Keratinocyte (primary cell): ENCODE measurements at regions not wholly inside any gene's neighbourhood (a gene's known extent, or its start where the extent isn't known, plus 50 kb on each side); places are given as distances from the start of the nearest gene placed in this dataset.

ENCODE experiments used
- DNase-seq: peaks from one replicate; pipeline ENCODE4 v3.0.0-alpha.2; 2011; ENCODE audit warnings: low read depth, missing footprints, low spot score
- FAIRE-seq: peaks from 2 replicates; lab custom pipeline; 2011; peaks lifted over from hg19 to GRCh38; lab: Jason Lieb, UNC
- H2AFZ ChIP-seq: 2 replicates; pipeline ENCODE4 v1.6.0; 2012; ENCODE audit warnings: low read length, control low read depth, inconsistent platforms; ENCODE audit not compliant: control insufficient read depth
- H3K27ac ChIP-seq: 2 replicates; pipeline ENCODE4 v1.5.1; 2011; ENCODE audit warnings: low read length; ENCODE audit not compliant: control insufficient read depth, insufficient read depth
- H3K27me3 ChIP-seq: 3 replicates; pipeline ENCODE4 v1.6.0; 2011; ENCODE audit warnings: low read length; ENCODE audit not compliant: control insufficient read depth, insufficient read depth; ENCODE audit errors: extremely low read depth
- H3K36me3 ChIP-seq, 2 experiments: 2 replicates in 1 of 2; 3 replicates in 1 of 2; pipeline ENCODE4 v1.5.1; 2011; ENCODE audit warnings: low read length in 2 of 2, mild to moderate bottlenecking in 1 of 2; ENCODE audit not compliant: control insufficient read depth in 2 of 2, insufficient read depth in 2 of 2; ENCODE audit errors: extremely low read depth in 1 of 2
- H3K4me1 ChIP-seq: 3 replicates; pipeline ENCODE4 v1.5.1; 2011; ENCODE audit warnings: low read length; ENCODE audit not compliant: control insufficient read depth, insufficient read depth; ENCODE audit errors: extremely low read depth
- H3K4me2 ChIP-seq: 3 replicates; pipeline ENCODE4 v1.6.0; 2011; ENCODE audit warnings: low read depth, low read length; ENCODE audit not compliant: control insufficient read depth, insufficient read depth; ENCODE audit errors: extremely low read depth
- H3K4me3 ChIP-seq, 3 experiments: fragments of 200-600 bp in 1 of 3; sonication (generic) in 1 of 3; 2 replicates in 2 of 3; 3 replicates in 1 of 3; pipeline ENCODE4 v1.5.1; 2011 to 2016; ENCODE audit warnings: low read length in 3 of 3, mild to moderate bottlenecking in 3 of 3, control low read depth in 2 of 3, inconsistent platforms in 1 of 3, low read depth in 1 of 3, mixed read lengths in 1 of 3, mixed run types in 1 of 3, moderate library complexity in 1 of 3; ENCODE audit not compliant: control insufficient read depth in 2 of 3, insufficient read depth in 2 of 3; ENCODE audit errors: extremely low read depth in 1 of 3
- H3K79me2 ChIP-seq: 2 replicates; pipeline ENCODE4 v1.6.0; 2012; ENCODE audit warnings: low read length; ENCODE audit not compliant: control insufficient read depth, insufficient read depth
- H3K9ac ChIP-seq: 3 replicates; pipeline ENCODE4 v1.6.0; 2011; ENCODE audit warnings: low read length; ENCODE audit not compliant: control insufficient read depth, insufficient read depth; ENCODE audit errors: extremely low read depth
- H3K9me1 ChIP-seq: 3 replicates; pipeline ENCODE4 v1.6.0; 2011; ENCODE audit warnings: low read length; ENCODE audit not compliant: control insufficient read depth, insufficient read depth; ENCODE audit errors: extremely low read depth
- H3K9me3 ChIP-seq: 2 replicates; pipeline ENCODE4 v1.5.1; 2012; ENCODE audit warnings: low read depth, low read length; ENCODE audit not compliant: control insufficient read depth
- H4K20me1 ChIP-seq: 3 replicates; pipeline ENCODE4 v1.6.0; 2011; ENCODE audit warnings: low read length; ENCODE audit not compliant: control insufficient read depth, insufficient read depth; ENCODE audit errors: extremely low read depth
- EZH2 ChIP-seq: IDR thresholded peaks from one replicate; pipeline ENCODE4 v1.6.1; 2012; ENCODE audit warnings: inconsistent platforms, mild to moderate bottlenecking, low read length, moderate library complexity
- dilution Hi-C: fragments of 300-500 bp; cut with MboI; formaldehyde crosslinking; loops from one replicate; pipeline ENCODE4 v1.7.0; 2020; ENCODE audit warnings: low sequenced_read_pairs; ENCODE audit not compliant: extremely low pct_ligation_motif_present
- TF ChIP-seq, protein P1 (sequence below), 3 experiments: IDR thresholded peaks in 1 of 3; conservative IDR thresholded peaks in 1 of 3; optimal IDR thresholded peaks in 1 of 3; 2 replicates in 2 of 3; 3 replicates in 1 of 3; pipeline versions ENCODE3 to v1.5.1; 2011; ENCODE audit warnings: low read length in 3 of 3, mild to moderate bottlenecking in 3 of 3, moderate library complexity in 2 of 3, control low read depth in 1 of 3, inconsistent platforms in 1 of 3; ENCODE audit not compliant: insufficient read depth in 2 of 3; ENCODE audit errors: extremely low read depth in 1 of 3

DNA sequence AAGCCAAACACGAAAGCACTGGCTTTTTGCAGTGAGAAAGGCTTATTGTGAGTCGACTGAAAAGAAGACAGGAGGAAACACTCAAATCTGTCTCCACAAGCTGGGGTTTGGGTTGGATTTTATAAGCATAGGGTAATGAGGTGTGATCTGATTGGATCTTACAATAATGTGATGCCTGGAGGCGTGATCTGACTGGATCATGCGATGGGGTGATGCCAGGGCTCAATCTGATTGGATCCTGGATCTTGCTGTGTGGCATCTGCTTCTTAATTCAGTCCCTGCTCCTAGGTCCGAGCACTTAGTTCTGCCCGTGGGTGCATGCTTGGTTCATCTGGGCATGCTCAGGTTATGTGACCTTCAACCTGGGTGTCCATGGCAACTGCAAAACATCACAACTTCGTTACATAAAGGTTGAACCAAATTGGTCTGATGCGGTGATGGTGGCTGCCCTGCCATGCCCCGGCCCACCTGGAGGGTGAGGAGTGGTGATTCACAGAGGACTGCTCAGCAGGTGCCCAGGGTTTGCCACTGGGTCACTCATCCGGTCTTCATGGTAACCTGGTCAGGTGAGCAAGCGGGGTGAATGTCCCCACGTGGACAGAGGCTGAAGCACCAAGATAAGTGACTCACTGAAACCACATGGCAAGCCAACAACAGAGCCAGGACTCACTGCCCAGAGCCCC, 111.0 kb downstream of the KCNF1 start:
- Histone ChIP-seq H2AFZ (no peak overlapping the region), H3K4me2 (no peak overlapping the region), H4K20me1 (no peaks in the 10 kb centered on the region), H3K9me1 (no peaks in the 10 kb centered on the region), H3K4me1 (no peaks in the 10 kb centered on the region), H3K9me3 (no peaks in the 10 kb centered on the region), H3K27ac (no peak overlapping the region), H3K36me3 (no peaks in the 10 kb centered on the region), H3K9ac (no peak overlapping the region), H3K4me3 (no peak overlapping the region), H3K79me2 (no peaks in the 10 kb centered on the region), H3K27me3 (peaks cover 20% of the 10 kb centered on the region)
- no peak for FAIRE-seq
- TF ChIP-seq, protein P1, sequence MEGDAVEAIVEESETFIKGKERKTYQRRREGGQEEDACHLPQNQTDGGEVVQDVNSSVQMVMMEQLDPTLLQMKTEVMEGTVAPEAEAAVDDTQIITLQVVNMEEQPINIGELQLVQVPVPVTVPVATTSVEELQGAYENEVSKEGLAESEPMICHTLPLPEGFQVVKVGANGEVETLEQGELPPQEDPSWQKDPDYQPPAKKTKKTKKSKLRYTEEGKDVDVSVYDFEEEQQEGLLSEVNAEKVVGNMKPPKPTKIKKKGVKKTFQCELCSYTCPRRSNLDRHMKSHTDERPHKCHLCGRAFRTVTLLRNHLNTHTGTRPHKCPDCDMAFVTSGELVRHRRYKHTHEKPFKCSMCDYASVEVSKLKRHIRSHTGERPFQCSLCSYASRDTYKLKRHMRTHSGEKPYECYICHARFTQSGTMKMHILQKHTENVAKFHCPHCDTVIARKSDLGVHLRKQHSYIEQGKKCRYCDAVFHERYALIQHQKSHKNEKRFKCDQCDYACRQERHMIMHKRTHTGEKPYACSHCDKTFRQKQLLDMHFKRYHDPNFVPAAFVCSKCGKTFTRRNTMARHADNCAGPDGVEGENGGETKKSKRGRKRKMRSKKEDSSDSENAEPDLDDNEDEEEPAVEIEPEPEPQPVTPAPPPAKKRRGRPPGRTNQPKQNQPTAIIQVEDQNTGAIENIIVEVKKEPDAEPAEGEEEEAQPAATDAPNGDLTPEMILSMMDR (optimal IDR thresholded peaks at IDR 0.05 in 1 of 3, IDR thresholded peaks at IDR 0.05 in 1 of 3, conservative IDR thresholded peaks at IDR 0.05 in 1 of 3; ENCODE audit: extremely low read depth in 1 of 3, insufficient read depth in 2 of 3, low read length in 3 of 3), result no peak
- TF ChIP-seq EZH2, result no peak
- dilution Hi-C loops, result no loop called here
- no peak for DNase-seq

DNA sequence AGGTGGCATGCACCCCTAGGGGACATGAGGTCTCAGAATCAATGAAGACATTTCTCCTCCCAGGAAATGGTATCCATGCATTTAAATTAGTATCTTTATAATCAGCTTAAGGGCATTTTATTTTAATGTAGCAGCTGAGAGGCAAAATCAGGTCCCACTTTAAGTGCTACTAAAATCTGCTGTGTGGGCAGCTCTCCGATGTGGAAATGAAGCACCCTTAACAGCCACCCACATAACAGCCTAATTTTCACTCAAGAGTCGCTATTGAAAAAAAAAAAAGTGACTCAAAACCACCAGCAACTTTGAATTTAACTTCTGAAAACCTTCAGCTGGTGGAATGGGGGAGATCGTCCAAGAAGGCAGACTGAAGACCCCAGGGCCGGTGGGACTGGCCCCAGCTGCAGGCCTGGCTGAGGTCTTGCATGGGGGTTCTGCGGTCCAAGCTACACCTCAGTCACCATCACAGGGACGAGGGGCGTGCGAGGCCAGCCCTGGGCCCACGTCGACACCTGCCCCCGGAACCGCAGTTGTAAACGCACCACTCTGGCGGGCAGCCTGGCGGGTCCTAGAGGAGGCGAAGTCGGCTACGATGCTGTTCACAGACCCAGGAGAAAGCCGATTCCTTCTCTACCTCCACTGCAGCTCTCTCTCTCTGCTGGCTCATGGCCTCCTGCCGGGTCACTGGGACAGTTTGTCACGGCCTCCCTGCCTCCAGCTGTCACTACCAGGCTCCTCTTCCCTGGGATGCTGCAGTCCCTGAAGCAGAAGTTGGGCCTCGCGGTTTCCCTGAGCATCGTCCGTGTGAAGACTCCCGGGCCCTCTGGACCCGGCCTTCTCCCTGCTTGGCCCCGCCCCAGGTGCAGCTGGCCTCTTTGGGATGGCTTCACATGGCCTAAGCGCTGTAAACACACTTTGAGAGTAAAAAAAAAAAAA, 111.9 kb downstream of the KCNF1 start:
- no peak overlapping the region for H3K4me2 ChIP-seq

More for the DNA sequence above, 111.9 kb downstream of the KCNF1 start:
- DNase-seq (no peak), FAIRE-seq (no peak)
- peaks cover 14% of the 10 kb centered on the region for H3K27me3 ChIP-seq
- no peak overlapping the region for H2AFZ ChIP-seq
- H3K9ac ChIP-seq, result no peak overlapping the region
- H4K20me1 ChIP-seq, result no peaks in the 10 kb centered on the region
- H3K27ac ChIP-seq, result no peak overlapping the region
- no peaks in the 10 kb centered on the region for H3K4me1 ChIP-seq
- H3K9me3 ChIP-seq, result no peaks in the 10 kb centered on the region
- H3K4me3 ChIP-seq, result no peak overlapping the region
- dilution Hi-C loops, result no loop called here
- TF ChIP-seq, protein P1 (optimal IDR thresholded peaks at IDR 0.05 in 1 of 3, IDR thresholded peaks at IDR 0.05 in 1 of 3, conservative IDR thresholded peaks at IDR 0.05 in 1 of 3; ENCODE audit: extremely low read depth in 1 of 3, insufficient read depth in 2 of 3, low read length in 3 of 3), result no peak
- no peak for TF ChIP-seq EZH2
- no peaks in the 10 kb centered on the region for H3K9me1 ChIP-seq
- H3K36me3 ChIP-seq, result no peaks in the 10 kb centered on the region
- no peaks in the 10 kb centered on the region for H3K79me2 ChIP-seq
